ENCODE measurements at regions not wholly inside any gene's neighbourhood (a gene's known extent, or its start where the extent isn't known, plus 50 kb on each side); places are given as distances from the start of the nearest gene placed in this dataset.

DNA sequence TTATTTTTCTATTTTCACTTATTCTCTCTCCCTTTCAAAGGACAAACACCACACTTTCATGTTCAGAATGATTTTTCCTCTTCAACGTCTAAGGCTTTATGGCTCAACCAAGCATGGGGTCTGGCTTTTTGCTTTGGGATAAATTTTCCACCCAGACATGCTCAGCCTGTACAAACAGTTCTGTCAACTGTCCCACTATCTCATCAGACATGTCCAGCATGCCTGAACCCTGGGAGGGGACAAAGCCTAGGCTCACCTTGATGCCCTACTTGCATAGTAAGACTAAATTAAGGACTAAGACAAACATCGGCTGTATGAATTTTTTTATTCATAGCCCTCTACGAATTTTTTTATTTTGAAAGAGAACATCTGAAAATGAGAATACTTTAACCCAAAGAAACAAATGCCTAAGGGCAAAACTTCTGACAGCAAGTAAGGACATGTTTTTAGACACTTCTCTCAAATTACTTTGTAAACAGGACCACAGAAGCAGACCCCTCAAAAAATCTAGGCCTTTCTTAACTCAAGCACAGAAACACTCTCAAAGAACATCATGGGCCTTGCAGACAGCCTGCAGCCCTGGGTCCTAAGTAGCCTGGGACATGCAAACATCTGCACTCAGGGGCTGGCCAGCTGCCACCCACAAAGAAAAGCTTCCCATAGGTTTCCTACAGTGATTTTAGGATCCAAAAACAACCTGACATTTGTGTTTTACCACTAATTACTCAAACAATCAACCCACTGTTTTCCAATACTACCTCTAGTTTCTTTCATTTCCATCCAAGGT lies 72.3 kb upstream of the PALMD start:
- CTCF ChIA-PET: no interaction called here
- Mint-ChIP-seq H3K36me3 (no peaks in the 10 kb centered on the region), H3K9me3 (no peaks in the 10 kb centered on the region), H3K27me3 (ENCODE audit: low read depth) (no peaks in the 10 kb centered on the region), H3K4me1 (peaks cover 4% of the 10 kb centered on the region), H3K4me3 (no peak overlapping the region), H3K27ac (peak overlapping the region; percentile 82; the same call in 1 of the 2 replicates)
- TF ChIP-seq, protein P1, sequence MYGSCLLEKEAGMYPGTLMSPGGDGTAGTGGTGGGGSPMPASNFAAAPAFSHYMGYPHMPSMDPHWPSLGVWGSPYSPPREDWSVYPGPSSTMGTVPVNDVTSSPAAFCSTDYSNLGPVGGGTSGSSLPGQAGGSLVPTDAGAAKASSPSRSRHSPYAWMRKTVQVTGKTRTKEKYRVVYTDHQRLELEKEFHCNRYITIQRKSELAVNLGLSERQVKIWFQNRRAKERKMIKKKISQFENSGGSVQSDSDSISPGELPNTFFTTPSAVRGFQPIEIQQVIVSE (CRISPR knock-in tag; IDR thresholded peaks at IDR 0.05; ENCODE audit: borderline replicate concordance): no peak
- TF ChIP-seq, protein P2, sequence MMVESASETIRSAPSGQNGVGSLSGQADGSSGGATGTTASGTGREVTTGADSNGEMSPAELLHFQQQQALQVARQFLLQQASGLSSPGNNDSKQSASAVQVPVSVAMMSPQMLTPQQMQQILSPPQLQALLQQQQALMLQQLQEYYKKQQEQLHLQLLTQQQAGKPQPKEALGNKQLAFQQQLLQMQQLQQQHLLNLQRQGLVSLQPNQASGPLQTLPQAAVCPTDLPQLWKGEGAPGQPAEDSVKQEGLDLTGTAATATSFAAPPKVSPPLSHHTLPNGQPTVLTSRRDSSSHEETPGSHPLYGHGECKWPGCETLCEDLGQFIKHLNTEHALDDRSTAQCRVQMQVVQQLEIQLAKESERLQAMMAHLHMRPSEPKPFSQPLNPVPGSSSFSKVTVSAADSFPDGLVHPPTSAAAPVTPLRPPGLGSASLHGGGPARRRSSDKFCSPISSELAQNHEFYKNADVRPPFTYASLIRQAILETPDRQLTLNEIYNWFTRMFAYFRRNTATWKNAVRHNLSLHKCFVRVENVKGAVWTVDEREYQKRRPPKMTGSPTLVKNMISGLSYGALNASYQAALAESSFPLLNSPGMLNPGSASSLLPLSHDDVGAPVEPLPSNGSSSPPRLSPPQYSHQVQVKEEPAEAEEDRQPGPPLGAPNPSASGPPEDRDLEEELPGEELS (CRISPR knock-in tag; IDR thresholded peaks at IDR 0.05): no peak
- no peak for TF ChIP-seq NR3C1 (CRISPR knock-in tag; conservative IDR thresholded peaks at IDR 0.05; ENCODE audit: low read depth)
- peak; percentile 66; the same call in 1 of the 2 replicates for ATAC-seq
- DNase-seq (ENCODE audit: low spot score): no peak
- POLR2A ChIA-PET: no interaction called here

DNA sequence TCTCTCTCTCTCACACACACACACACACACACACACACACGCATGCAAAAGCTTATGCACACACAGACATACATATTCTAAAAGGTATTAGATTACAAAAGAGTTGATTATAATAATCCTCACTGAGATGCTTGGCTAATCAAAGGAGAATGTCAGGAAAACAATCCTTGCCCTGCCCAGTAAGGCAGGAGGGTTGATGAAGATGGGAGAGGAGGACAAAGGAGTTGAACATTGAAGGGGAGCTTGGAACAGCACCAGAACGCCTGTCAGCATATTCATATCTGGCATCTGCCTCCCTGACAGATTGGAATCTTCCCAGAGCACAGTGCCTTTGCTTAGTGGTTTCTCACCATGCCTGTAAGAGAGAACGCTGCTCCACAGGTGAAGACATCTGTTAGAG lies 68.6 kb upstream of the PALMD start:
- Mint-ChIP-seq H3K27me3 (ENCODE audit: low read depth) (no peaks in the 10 kb centered on the region), H3K9me3 (no peaks in the 10 kb centered on the region), H3K27ac (no peak overlapping the region), H3K4me1 (peaks cover 10% of the 10 kb centered on the region), H3K36me3 (no peaks in the 10 kb centered on the region), H3K4me3 (no peak overlapping the region)
- ChIA-PET POLR2A (no interaction called here), CTCF (no interaction called here)
- DNase-seq (ENCODE audit: low spot score) (no peak), ATAC-seq (no peak)
- TF ChIP-seq, protein P3, sequence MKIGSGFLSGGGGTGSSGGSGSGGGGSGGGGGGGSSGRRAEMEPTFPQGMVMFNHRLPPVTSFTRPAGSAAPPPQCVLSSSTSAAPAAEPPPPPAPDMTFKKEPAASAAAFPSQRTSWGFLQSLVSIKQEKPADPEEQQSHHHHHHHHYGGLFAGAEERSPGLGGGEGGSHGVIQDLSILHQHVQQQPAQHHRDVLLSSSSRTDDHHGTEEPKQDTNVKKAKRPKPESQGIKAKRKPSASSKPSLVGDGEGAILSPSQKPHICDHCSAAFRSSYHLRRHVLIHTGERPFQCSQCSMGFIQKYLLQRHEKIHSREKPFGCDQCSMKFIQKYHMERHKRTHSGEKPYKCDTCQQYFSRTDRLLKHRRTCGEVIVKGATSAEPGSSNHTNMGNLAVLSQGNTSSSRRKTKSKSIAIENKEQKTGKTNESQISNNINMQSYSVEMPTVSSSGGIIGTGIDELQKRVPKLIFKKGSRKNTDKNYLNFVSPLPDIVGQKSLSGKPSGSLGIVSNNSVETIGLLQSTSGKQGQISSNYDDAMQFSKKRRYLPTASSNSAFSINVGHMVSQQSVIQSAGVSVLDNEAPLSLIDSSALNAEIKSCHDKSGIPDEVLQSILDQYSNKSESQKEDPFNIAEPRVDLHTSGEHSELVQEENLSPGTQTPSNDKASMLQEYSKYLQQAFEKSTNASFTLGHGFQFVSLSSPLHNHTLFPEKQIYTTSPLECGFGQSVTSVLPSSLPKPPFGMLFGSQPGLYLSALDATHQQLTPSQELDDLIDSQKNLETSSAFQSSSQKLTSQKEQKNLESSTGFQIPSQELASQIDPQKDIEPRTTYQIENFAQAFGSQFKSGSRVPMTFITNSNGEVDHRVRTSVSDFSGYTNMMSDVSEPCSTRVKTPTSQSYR (CRISPR knock-in tag; IDR thresholded peaks at IDR 0.05): no peak
- TF ChIP-seq, protein P4, sequence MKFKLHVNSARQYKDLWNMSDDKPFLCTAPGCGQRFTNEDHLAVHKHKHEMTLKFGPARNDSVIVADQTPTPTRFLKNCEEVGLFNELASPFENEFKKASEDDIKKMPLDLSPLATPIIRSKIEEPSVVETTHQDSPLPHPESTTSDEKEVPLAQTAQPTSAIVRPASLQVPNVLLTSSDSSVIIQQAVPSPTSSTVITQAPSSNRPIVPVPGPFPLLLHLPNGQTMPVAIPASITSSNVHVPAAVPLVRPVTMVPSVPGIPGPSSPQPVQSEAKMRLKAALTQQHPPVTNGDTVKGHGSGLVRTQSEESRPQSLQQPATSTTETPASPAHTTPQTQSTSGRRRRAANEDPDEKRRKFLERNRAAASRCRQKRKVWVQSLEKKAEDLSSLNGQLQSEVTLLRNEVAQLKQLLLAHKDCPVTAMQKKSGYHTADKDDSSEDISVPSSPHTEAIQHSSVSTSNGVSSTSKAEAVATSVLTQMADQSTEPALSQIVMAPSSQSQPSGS (CRISPR knock-in tag; IDR thresholded peaks at IDR 0.05; ENCODE audit: borderline replicate concordance, low read depth): no peak
- TF ChIP-seq TP53 (CRISPR knock-in tag; IDR thresholded peaks at IDR 0.05) (no peak), GTF2I (CRISPR knock-in tag; conservative IDR thresholded peaks at IDR 0.05) (no peak), JAZF1 (CRISPR knock-in tag; IDR thresholded peaks at IDR 0.05) (no peak)

DNA sequence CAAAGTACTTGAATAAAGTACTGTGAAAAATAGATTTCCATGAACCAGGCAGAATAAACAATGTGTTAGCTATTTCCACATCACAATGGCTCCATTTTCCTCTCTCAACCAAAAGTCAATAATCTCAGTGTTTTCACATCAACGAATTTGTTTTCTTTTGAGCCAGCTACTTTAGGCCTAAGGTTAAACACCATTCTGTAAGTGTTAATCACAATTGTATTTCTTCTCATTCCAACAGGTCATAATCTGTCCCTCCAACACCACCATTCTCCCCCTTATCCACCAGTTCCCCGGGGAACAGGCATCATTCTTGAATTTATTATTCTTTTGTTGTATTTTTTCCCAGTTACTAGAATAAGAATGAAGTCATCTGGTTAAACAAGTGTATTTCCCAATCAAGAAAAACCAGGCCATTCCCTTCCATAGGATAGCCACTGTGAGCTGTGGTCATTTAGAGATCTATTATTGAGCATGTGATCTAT lies 66.2 kb upstream of the PALMD start:
- Mint-ChIP-seq H3K9me3 (peaks cover 4% of the 10 kb centered on the region; the same call in 1 of the 2 replicates), H3K36me3 (no peaks in the 10 kb centered on the region), H3K27me3 (ENCODE audit: low read depth) (no peaks in the 10 kb centered on the region), H3K27ac (no peak overlapping the region), H3K4me3 (no peak overlapping the region), H3K4me1 (peaks cover 10% of the 10 kb centered on the region)
- ATAC-seq (no peak), DNase-seq (ENCODE audit: low spot score) (no peak)
- ChIA-PET POLR2A (no interaction called here), CTCF (no interaction called here)
- TF ChIP-seq, protein P5, sequence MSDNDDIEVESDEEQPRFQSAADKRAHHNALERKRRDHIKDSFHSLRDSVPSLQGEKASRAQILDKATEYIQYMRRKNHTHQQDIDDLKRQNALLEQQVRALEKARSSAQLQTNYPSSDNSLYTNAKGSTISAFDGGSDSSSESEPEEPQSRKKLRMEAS (CRISPR knock-in tag; IDR thresholded peaks at IDR 0.05): no peak
- TF ChIP-seq MYBL2 (CRISPR knock-in tag; IDR thresholded peaks at IDR 0.05) (no peak), NFATC4 (CRISPR knock-in tag; IDR thresholded peaks at IDR 0.05) (no peak), ZBTB21 (CRISPR knock-in tag; IDR thresholded peaks at IDR 0.05; ENCODE audit: borderline replicate concordance) (no peak), ESRRA (CRISPR knock-in tag; IDR thresholded peaks at IDR 0.05; ENCODE audit: borderline replicate concordance) (no peak), ETV6 (CRISPR knock-in tag; IDR thresholded peaks at IDR 0.05) (no peak), TEAD4 (CRISPR knock-in tag; IDR thresholded peaks at IDR 0.05) (no peak), RELA (CRISPR knock-in tag; IDR thresholded peaks at IDR 0.05; ENCODE audit: borderline replicate concordance) (no peak), GRHL2 (CRISPR knock-in tag; IDR thresholded peaks at IDR 0.05; ENCODE audit: insufficient replicate concordance, severe bottlenecking) (no peak)
- TF ChIP-seq, protein P6, sequence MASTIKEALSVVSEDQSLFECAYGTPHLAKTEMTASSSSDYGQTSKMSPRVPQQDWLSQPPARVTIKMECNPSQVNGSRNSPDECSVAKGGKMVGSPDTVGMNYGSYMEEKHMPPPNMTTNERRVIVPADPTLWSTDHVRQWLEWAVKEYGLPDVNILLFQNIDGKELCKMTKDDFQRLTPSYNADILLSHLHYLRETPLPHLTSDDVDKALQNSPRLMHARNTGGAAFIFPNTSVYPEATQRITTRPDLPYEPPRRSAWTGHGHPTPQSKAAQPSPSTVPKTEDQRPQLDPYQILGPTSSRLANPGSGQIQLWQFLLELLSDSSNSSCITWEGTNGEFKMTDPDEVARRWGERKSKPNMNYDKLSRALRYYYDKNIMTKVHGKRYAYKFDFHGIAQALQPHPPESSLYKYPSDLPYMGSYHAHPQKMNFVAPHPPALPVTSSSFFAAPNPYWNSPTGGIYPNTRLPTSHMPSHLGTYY (CRISPR knock-in tag; IDR thresholded peaks at IDR 0.05): no peak
- TF ChIP-seq, protein P7, sequence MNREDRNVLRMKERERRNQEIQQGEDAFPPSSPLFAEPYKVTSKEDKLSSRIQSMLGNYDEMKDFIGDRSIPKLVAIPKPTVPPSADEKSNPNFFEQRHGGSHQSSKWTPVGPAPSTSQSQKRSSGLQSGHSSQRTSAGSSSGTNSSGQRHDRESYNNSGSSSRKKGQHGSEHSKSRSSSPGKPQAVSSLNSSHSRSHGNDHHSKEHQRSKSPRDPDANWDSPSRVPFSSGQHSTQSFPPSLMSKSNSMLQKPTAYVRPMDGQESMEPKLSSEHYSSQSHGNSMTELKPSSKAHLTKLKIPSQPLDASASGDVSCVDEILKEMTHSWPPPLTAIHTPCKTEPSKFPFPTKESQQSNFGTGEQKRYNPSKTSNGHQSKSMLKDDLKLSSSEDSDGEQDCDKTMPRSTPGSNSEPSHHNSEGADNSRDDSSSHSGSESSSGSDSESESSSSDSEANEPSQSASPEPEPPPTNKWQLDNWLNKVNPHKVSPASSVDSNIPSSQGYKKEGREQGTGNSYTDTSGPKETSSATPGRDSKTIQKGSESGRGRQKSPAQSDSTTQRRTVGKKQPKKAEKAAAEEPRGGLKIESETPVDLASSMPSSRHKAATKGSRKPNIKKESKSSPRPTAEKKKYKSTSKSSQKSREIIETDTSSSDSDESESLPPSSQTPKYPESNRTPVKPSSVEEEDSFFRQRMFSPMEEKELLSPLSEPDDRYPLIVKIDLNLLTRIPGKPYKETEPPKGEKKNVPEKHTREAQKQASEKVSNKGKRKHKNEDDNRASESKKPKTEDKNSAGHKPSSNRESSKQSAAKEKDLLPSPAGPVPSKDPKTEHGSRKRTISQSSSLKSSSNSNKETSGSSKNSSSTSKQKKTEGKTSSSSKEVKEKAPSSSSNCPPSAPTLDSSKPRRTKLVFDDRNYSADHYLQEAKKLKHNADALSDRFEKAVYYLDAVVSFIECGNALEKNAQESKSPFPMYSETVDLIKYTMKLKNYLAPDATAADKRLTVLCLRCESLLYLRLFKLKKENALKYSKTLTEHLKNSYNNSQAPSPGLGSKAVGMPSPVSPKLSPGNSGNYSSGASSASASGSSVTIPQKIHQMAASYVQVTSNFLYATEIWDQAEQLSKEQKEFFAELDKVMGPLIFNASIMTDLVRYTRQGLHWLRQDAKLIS (CRISPR knock-in tag; IDR thresholded peaks at IDR 0.05; ENCODE audit: borderline replicate concordance): no peak

All from WTC11 (cell line).